NB4 (cell line): ENCODE measurements at regions not wholly inside any gene's neighbourhood (a gene's known extent, or its start where the extent isn't known, plus 50 kb on each side); places are given as distances from the start of the nearest gene placed in this dataset.

Experiments used
- MYC ChIP-seq: IDR thresholded peaks from 2 replicates; pipeline ENCODE4 v1.6.1; 2011; ENCODE audit warnings: low read depth, low read length
- POLR2A ChIP-seq: IDR thresholded peaks from 2 replicates; pipeline ENCODE4 v1.6.1; 2011; ENCODE audit warnings: mild to moderate bottlenecking; ENCODE audit not compliant: insufficient read length; ENCODE audit errors: extremely low read depth
- TF ChIP-seq, protein P1 (sequence below): IDR thresholded peaks from one replicate; pipeline ENCODE4 v1.5.1; 2012; ENCODE audit warnings: low read depth, low read length

GRCh38 chr19:30318936-30319335 lies 53.2 kb upstream of the ZNF536 start:
- TF ChIP-seq, protein P1, sequence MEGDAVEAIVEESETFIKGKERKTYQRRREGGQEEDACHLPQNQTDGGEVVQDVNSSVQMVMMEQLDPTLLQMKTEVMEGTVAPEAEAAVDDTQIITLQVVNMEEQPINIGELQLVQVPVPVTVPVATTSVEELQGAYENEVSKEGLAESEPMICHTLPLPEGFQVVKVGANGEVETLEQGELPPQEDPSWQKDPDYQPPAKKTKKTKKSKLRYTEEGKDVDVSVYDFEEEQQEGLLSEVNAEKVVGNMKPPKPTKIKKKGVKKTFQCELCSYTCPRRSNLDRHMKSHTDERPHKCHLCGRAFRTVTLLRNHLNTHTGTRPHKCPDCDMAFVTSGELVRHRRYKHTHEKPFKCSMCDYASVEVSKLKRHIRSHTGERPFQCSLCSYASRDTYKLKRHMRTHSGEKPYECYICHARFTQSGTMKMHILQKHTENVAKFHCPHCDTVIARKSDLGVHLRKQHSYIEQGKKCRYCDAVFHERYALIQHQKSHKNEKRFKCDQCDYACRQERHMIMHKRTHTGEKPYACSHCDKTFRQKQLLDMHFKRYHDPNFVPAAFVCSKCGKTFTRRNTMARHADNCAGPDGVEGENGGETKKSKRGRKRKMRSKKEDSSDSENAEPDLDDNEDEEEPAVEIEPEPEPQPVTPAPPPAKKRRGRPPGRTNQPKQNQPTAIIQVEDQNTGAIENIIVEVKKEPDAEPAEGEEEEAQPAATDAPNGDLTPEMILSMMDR, result no peak
- TF ChIP-seq POLR2A, result no peak
- no peak for TF ChIP-seq MYC
